HCT116 (cell line): ENCODE measurements at regions not wholly inside any gene's neighbourhood (a gene's known extent, or its start where the extent isn't known, plus 50 kb on each side); places are given as distances from the start of the nearest gene placed in this dataset.

Experiments
- ATAC-seq: fragments of 200-7000 bp; cut with Tn5 transposase; 2 replicates; pipeline ENCODE4 v1.9.1; 2020; ENCODE audit warnings: mild to moderate bottlenecking, moderate library complexity
- BruUV-seq: library from RNA; stranded (reverse); fragments of 400-500 nt; replicated peaks from 2 replicates; lab custom pipeline; 2021; lab: Mats Ljungman, UMichigan
- CTCF ChIA-PET: fragments of 300-600 bp; sonication (Branson Sonifier 250); formaldehyde crosslinking; loops from one replicate; lab custom pipeline; 2021; ENCODE audit warnings: antibody characterized with exemption; lab: Charles Lee
- POLR2A ChIA-PET: fragments of 300-600, 350-600 bp; sonication (Branson Sonifier 250); formaldehyde crosslinking; loops from one replicate; lab custom pipeline; 2021; ENCODE audit warnings: antibody characterized with exemption; lab: Charles Lee
- RAD21 ChIA-PET, 2 experiments: fragments of 300-600 bp; sonication (Branson Sonifier 250); formaldehyde crosslinking; loops; one replicate each; lab custom pipeline; 2023; ENCODE audit warnings: low total read pairs in 2 of 2; ENCODE audit not compliant: uncharacterized antibody in 2 of 2, unreplicated experiment in 2 of 2, low non-redundant PET in 1 of 2; lab: Charles Lee
- DNase-seq: peaks from one replicate; pipeline ENCODE4 v3.0.0-alpha.2; 2010; ENCODE audit warnings: low read depth, low spot score
- H2AFZ ChIP-seq: fragments of 200-600 bp; shearing (Covaris generic), sonication (generic); 2 replicates; pipeline ENCODE4 v1.6.1; 2017; ENCODE audit warnings: low read depth, mixed run types, mixed read lengths, antibody characterized with exemption, low read length; ENCODE audit not compliant: poor library complexity, severe bottlenecking
- H3K27ac ChIP-seq: 2 replicates; pipeline ENCODE4 v1.5.1; 2012; ENCODE audit warnings: low read depth, low read length
- H3K27me3 ChIP-seq: fragments of 200-600 bp; sonication (generic); 2 replicates; pipeline ENCODE4 v1.6.1; 2016; ENCODE audit warnings: mixed run types, low read length, mixed read lengths; ENCODE audit not compliant: insufficient read depth
- H3K36me3 ChIP-seq, 2 experiments: fragments of 200-500 bp in 1 of 2; fragments of 200-600 bp in 1 of 2; sonication (Bioruptor generic) in 1 of 2; sonication (generic) in 1 of 2; 2 replicates each; pipeline versions ENCODE4 v1.5.1 to v1.6.1; 2014 to 2016; ENCODE audit warnings: low read length in 2 of 2, inconsistent platforms in 1 of 2, mixed read lengths in 1 of 2, mixed run types in 1 of 2; ENCODE audit not compliant: insufficient read depth in 2 of 2, control insufficient read depth in 1 of 2
- H3K4me1 ChIP-seq, 2 experiments: fragments of 200-600 bp in 1 of 2; sonication (generic) in 1 of 2; 2 replicates each; pipeline versions ENCODE4 v1.5.1 to v1.6.1; 2012 to 2017; ENCODE audit warnings: low read length in 2 of 2, inconsistent platforms in 1 of 2, mild to moderate bottlenecking in 1 of 2, mixed read lengths in 1 of 2, mixed run types in 1 of 2, moderate library complexity in 1 of 2; ENCODE audit not compliant: insufficient read depth in 2 of 2, control insufficient read depth in 1 of 2
- H3K4me2 ChIP-seq: fragments of 200-600 bp; sonication (generic); 2 replicates; pipeline ENCODE4 v1.6.1; 2017; ENCODE audit warnings: mixed run types, low read length, mixed read lengths
- H3K4me3 ChIP-seq, 2 experiments: fragments of 200-600 bp in 1 of 2; sonication (generic) in 1 of 2; replicated peaks in 1 of 2; 2 replicates each; pipeline ENCODE4 v1.5.1; 2011 to 2016; ENCODE audit warnings: low read length in 2 of 2, control low read depth in 1 of 2, low read depth in 1 of 2, mild to moderate bottlenecking in 1 of 2, mixed read lengths in 1 of 2, mixed run types in 1 of 2
- H3K79me2 ChIP-seq: fragments of 200-600 bp; sonication (generic); 2 replicates; pipeline ENCODE4 v1.6.1; 2017; ENCODE audit warnings: mild to moderate bottlenecking, mixed run types, low read length, moderate library complexity, mixed read lengths; ENCODE audit not compliant: insufficient read depth
- H3K9ac ChIP-seq: fragments of 200-600 bp; sonication (generic); 2 replicates; pipeline ENCODE4 v1.6.1; 2016; ENCODE audit warnings: low read length, mixed read lengths
- H3K9me2 ChIP-seq: fragments of 200-600 bp; sonication (generic), shearing (Covaris generic); 2 replicates; pipeline ENCODE4 v1.6.1; 2017; ENCODE audit warnings: mixed run types, mild to moderate bottlenecking, moderate library complexity; ENCODE audit not compliant: insufficient read depth
- H3K9me3 ChIP-seq, 2 experiments: fragments of 200-500 bp in 1 of 2; fragments of 200-600 bp in 1 of 2; sonication (Bioruptor generic) in 1 of 2; sonication (generic) in 1 of 2; 2 replicates each; pipeline ENCODE4 v1.6.1; 2014 to 2017; ENCODE audit warnings: low read length in 2 of 2, mixed read lengths in 2 of 2, inconsistent platforms in 1 of 2, low read depth in 1 of 2, mild to moderate bottlenecking in 1 of 2, mixed run types in 1 of 2, moderate library complexity in 1 of 2; ENCODE audit not compliant: control insufficient read depth in 1 of 2, insufficient read depth in 1 of 2
- H4K20me1 ChIP-seq: fragments of 200-600 bp; sonication (generic), shearing (Covaris generic); 2 replicates; pipeline ENCODE4 v1.6.1; 2017; ENCODE audit warnings: mixed run types, mild to moderate bottlenecking, moderate library complexity; ENCODE audit not compliant: insufficient read depth
- ZFX ChIP-seq: fragments of 450-650 bp; IDR thresholded peaks from 2 replicates; pipeline ENCODE4 v1.6.1; 2017
- intact Hi-C: fragments of 100-400 bp; cut with micrococcal nuclease; formaldehyde crosslinking; loops from 2 replicates; pipeline ENCODE4 v1.10.0; 2022
- TF ChIP-seq, protein P1 (sequence below): IDR thresholded peaks from 2 replicates; pipeline ENCODE4 v1.6.1; 2011; ENCODE audit warnings: mild to moderate bottlenecking, low read length, moderate library complexity; ENCODE audit not compliant: insufficient replicate concordance; ENCODE audit errors: extremely low read depth
- TF ChIP-seq, protein P2 (sequence below): IDR thresholded peaks from 2 replicates; pipeline ENCODE4 v1.6.1; 2012; ENCODE audit warnings: low read depth

DNA sequence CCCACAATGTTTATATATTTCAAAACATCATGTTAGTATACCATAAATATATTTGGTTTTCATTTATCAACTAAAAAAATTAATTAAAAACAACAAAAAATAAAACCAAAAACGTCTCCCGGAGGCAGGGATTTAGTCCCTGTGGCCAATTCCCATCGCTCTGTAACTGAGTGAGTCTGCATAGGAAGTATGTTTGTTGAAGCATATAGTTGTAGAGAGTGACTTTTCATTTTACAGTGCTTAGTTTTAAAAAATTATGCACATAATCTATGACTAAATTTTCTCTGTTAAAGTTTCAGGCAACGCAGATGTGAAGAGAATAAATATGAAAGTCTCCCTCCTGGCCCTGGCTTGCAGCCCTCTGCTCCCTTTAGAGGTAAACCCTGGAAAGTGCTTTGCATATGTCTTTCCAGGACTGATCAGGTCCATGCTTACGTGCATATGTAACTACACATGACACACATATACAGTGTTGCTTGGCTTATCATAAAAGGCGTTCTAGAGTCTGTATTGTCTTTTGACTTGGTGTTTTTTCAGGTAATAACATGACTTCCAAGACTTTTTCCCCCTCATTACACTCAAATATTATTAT lies 63.4 kb upstream of the SORBS2 start:
- Histone ChIP-seq H2AFZ (no peak overlapping the region), H3K36me3 (no peaks in the 10 kb centered on the region), H3K9me3 (no peaks in the 10 kb centered on the region), H3K4me1 (peaks cover 0 to 5% of the 10 kb centered on the region in 2 experiments; a peak in 1 of 4 replicates), H3K79me2 (no peaks in the 10 kb centered on the region), H3K9me2 (no peaks in the 10 kb centered on the region), H3K27ac (no peak overlapping the region), H3K27me3 (no peaks in the 10 kb centered on the region), H4K20me1 (no peaks in the 10 kb centered on the region), H3K9ac (no peak overlapping the region), H3K4me2 (no peak overlapping the region), H3K4me3 (no peak overlapping the region)
- TF ChIP-seq, protein P1, sequence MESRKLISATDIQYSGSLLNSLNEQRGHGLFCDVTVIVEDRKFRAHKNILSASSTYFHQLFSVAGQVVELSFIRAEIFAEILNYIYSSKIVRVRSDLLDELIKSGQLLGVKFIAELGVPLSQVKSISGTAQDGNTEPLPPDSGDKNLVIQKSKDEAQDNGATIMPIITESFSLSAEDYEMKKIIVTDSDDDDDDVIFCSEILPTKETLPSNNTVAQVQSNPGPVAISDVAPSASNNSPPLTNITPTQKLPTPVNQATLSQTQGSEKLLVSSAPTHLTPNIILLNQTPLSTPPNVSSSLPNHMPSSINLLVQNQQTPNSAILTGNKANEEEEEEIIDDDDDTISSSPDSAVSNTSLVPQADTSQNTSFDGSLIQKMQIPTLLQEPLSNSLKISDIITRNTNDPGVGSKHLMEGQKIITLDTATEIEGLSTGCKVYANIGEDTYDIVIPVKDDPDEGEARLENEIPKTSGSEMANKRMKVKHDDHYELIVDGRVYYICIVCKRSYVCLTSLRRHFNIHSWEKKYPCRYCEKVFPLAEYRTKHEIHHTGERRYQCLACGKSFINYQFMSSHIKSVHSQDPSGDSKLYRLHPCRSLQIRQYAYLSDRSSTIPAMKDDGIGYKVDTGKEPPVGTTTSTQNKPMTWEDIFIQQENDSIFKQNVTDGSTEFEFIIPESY, result no peak
- TF ChIP-seq, protein P2, sequence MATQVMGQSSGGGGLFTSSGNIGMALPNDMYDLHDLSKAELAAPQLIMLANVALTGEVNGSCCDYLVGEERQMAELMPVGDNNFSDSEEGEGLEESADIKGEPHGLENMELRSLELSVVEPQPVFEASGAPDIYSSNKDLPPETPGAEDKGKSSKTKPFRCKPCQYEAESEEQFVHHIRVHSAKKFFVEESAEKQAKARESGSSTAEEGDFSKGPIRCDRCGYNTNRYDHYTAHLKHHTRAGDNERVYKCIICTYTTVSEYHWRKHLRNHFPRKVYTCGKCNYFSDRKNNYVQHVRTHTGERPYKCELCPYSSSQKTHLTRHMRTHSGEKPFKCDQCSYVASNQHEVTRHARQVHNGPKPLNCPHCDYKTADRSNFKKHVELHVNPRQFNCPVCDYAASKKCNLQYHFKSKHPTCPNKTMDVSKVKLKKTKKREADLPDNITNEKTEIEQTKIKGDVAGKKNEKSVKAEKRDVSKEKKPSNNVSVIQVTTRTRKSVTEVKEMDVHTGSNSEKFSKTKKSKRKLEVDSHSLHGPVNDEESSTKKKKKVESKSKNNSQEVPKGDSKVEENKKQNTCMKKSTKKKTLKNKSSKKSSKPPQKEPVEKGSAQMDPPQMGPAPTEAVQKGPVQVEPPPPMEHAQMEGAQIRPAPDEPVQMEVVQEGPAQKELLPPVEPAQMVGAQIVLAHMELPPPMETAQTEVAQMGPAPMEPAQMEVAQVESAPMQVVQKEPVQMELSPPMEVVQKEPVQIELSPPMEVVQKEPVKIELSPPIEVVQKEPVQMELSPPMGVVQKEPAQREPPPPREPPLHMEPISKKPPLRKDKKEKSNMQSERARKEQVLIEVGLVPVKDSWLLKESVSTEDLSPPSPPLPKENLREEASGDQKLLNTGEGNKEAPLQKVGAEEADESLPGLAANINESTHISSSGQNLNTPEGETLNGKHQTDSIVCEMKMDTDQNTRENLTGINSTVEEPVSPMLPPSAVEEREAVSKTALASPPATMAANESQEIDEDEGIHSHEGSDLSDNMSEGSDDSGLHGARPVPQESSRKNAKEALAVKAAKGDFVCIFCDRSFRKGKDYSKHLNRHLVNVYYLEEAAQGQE, result no peak
- no peak for TF ChIP-seq ZFX
- ATAC-seq (no peak), DNase-seq (no peak)
- no TSS peak for BruUV-seq
- ChIA-PET CTCF (no interaction called here), POLR2A (no interaction called here), RAD21 (no interaction called here)
- intact Hi-C loops, result no loop called here
